Keratinocyte (primary cell): ENCODE measurements at regions not wholly inside any gene's neighbourhood (a gene's known extent, or its start where the extent isn't known, plus 50 kb on each side); places are given as distances from the start of the nearest gene placed in this dataset.

Source experiments
- DNase-seq: peaks from one replicate; pipeline ENCODE4 v3.0.0-alpha.2; 2011; ENCODE audit warnings: low read depth, missing footprints, low spot score
- FAIRE-seq: peaks from 2 replicates; lab custom pipeline; 2011; peaks lifted over from hg19 to GRCh38; lab: Jason Lieb, UNC
- H2AFZ ChIP-seq: 2 replicates; pipeline ENCODE4 v1.6.0; 2012; ENCODE audit warnings: low read length, control low read depth, inconsistent platforms; ENCODE audit not compliant: control insufficient read depth
- H3K27ac ChIP-seq: 2 replicates; pipeline ENCODE4 v1.5.1; 2011; ENCODE audit warnings: low read length; ENCODE audit not compliant: control insufficient read depth, insufficient read depth
- H3K27me3 ChIP-seq: 3 replicates; pipeline ENCODE4 v1.6.0; 2011; ENCODE audit warnings: low read length; ENCODE audit not compliant: control insufficient read depth, insufficient read depth; ENCODE audit errors: extremely low read depth
- H3K36me3 ChIP-seq, 2 experiments: 2 replicates in 1 of 2; 3 replicates in 1 of 2; pipeline ENCODE4 v1.5.1; 2011; ENCODE audit warnings: low read length in 2 of 2, mild to moderate bottlenecking in 1 of 2; ENCODE audit not compliant: control insufficient read depth in 2 of 2, insufficient read depth in 2 of 2; ENCODE audit errors: extremely low read depth in 1 of 2
- H3K4me1 ChIP-seq: 3 replicates; pipeline ENCODE4 v1.5.1; 2011; ENCODE audit warnings: low read length; ENCODE audit not compliant: control insufficient read depth, insufficient read depth; ENCODE audit errors: extremely low read depth
- H3K4me2 ChIP-seq: 3 replicates; pipeline ENCODE4 v1.6.0; 2011; ENCODE audit warnings: low read depth, low read length; ENCODE audit not compliant: control insufficient read depth, insufficient read depth; ENCODE audit errors: extremely low read depth
- H3K4me3 ChIP-seq, 3 experiments: fragments of 200-600 bp in 1 of 3; sonication (generic) in 1 of 3; 2 replicates in 2 of 3; 3 replicates in 1 of 3; pipeline ENCODE4 v1.5.1; 2011 to 2016; ENCODE audit warnings: low read length in 3 of 3, mild to moderate bottlenecking in 3 of 3, control low read depth in 2 of 3, inconsistent platforms in 1 of 3, low read depth in 1 of 3, mixed read lengths in 1 of 3, mixed run types in 1 of 3, moderate library complexity in 1 of 3; ENCODE audit not compliant: control insufficient read depth in 2 of 3, insufficient read depth in 2 of 3; ENCODE audit errors: extremely low read depth in 1 of 3
- H3K79me2 ChIP-seq: 2 replicates; pipeline ENCODE4 v1.6.0; 2012; ENCODE audit warnings: low read length; ENCODE audit not compliant: control insufficient read depth, insufficient read depth
- H3K9ac ChIP-seq: 3 replicates; pipeline ENCODE4 v1.6.0; 2011; ENCODE audit warnings: low read length; ENCODE audit not compliant: control insufficient read depth, insufficient read depth; ENCODE audit errors: extremely low read depth
- H3K9me1 ChIP-seq: 3 replicates; pipeline ENCODE4 v1.6.0; 2011; ENCODE audit warnings: low read length; ENCODE audit not compliant: control insufficient read depth, insufficient read depth; ENCODE audit errors: extremely low read depth
- H3K9me3 ChIP-seq: 2 replicates; pipeline ENCODE4 v1.5.1; 2012; ENCODE audit warnings: low read depth, low read length; ENCODE audit not compliant: control insufficient read depth
- H4K20me1 ChIP-seq: 3 replicates; pipeline ENCODE4 v1.6.0; 2011; ENCODE audit warnings: low read length; ENCODE audit not compliant: control insufficient read depth, insufficient read depth; ENCODE audit errors: extremely low read depth
- EZH2 ChIP-seq: IDR thresholded peaks from one replicate; pipeline ENCODE4 v1.6.1; 2012; ENCODE audit warnings: inconsistent platforms, mild to moderate bottlenecking, low read length, moderate library complexity
- dilution Hi-C: fragments of 300-500 bp; cut with MboI; formaldehyde crosslinking; loops from one replicate; pipeline ENCODE4 v1.7.0; 2020; ENCODE audit warnings: low sequenced_read_pairs; ENCODE audit not compliant: extremely low pct_ligation_motif_present
- TF ChIP-seq, protein P1 (sequence below), 3 experiments: IDR thresholded peaks in 1 of 3; conservative IDR thresholded peaks in 1 of 3; optimal IDR thresholded peaks in 1 of 3; 2 replicates in 2 of 3; 3 replicates in 1 of 3; pipeline versions ENCODE3 to v1.5.1; 2011; ENCODE audit warnings: low read length in 3 of 3, mild to moderate bottlenecking in 3 of 3, moderate library complexity in 2 of 3, control low read depth in 1 of 3, inconsistent platforms in 1 of 3; ENCODE audit not compliant: insufficient read depth in 2 of 3; ENCODE audit errors: extremely low read depth in 1 of 3

DNA sequence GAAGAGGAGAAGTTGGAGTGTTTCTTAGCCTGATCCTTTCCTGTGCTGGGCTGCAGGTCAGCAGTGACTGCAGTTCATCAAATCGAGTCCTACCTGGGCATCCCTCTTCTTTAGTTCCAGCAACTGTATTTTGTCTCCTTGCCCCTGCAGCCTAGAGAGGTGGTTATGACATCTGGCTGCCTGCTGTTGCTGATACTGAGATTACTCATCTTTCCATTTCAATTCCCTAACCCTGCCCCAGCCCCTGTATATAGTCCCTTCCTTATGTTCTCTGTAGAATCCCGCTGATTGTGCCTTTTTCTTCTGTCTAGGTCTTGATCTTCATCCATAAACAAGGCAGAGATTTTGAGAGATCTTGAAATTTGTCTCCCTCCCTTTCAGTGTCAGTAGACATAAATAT is 393.3 kb downstream of the EDEM1 start:
- Histone ChIP-seq H3K9ac (no peak overlapping the region), H3K4me1 (no peaks in the 10 kb centered on the region), H2AFZ (no peak overlapping the region), H4K20me1 (no peaks in the 10 kb centered on the region), H3K9me3 (no peaks in the 10 kb centered on the region), H3K9me1 (no peaks in the 10 kb centered on the region), H3K27me3 (no peaks in the 10 kb centered on the region), H3K79me2 (no peaks in the 10 kb centered on the region), H3K4me2 (no peak overlapping the region), H3K36me3 (no peaks in the 10 kb centered on the region), H3K4me3 (no peak overlapping the region), H3K27ac (no peak overlapping the region)
- TF ChIP-seq, protein P1, sequence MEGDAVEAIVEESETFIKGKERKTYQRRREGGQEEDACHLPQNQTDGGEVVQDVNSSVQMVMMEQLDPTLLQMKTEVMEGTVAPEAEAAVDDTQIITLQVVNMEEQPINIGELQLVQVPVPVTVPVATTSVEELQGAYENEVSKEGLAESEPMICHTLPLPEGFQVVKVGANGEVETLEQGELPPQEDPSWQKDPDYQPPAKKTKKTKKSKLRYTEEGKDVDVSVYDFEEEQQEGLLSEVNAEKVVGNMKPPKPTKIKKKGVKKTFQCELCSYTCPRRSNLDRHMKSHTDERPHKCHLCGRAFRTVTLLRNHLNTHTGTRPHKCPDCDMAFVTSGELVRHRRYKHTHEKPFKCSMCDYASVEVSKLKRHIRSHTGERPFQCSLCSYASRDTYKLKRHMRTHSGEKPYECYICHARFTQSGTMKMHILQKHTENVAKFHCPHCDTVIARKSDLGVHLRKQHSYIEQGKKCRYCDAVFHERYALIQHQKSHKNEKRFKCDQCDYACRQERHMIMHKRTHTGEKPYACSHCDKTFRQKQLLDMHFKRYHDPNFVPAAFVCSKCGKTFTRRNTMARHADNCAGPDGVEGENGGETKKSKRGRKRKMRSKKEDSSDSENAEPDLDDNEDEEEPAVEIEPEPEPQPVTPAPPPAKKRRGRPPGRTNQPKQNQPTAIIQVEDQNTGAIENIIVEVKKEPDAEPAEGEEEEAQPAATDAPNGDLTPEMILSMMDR (optimal IDR thresholded peaks at IDR 0.05 in 1 of 3, IDR thresholded peaks at IDR 0.05 in 1 of 3, conservative IDR thresholded peaks at IDR 0.05 in 1 of 3; ENCODE audit: extremely low read depth in 1 of 3, insufficient read depth in 2 of 3, low read length in 3 of 3): no peak
- TF ChIP-seq EZH2: no peak
- DNase-seq (no peak), FAIRE-seq (no peak)
- dilution Hi-C loops: no loop called here

DNA sequence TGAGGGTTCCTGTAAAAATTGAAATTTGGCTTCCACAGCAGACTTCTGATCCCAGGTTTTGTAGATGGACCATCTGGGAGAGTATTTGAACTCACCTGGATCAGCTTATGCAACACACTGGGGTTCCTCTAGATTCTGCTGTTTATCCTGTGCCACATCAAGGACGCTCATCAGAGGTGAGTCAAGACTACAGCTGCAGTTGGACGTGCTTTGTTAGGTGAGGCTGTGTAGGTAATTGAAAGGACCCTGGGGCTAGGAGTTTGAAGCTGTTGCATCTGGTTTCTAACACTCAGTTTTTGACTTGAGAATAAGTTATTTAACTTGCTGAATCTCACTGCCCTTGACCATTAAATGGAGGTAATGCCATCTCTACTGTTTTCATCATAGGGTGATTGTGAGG is 394.2 kb downstream of the EDEM1 start:
- no peak for FAIRE-seq
- TF ChIP-seq, protein P1 (optimal IDR thresholded peaks at IDR 0.05 in 1 of 3, IDR thresholded peaks at IDR 0.05 in 1 of 3, conservative IDR thresholded peaks at IDR 0.05 in 1 of 3; ENCODE audit: extremely low read depth in 1 of 3, insufficient read depth in 2 of 3, low read length in 3 of 3): no peak
- no peak for TF ChIP-seq EZH2
- dilution Hi-C loops: no loop called here

More for the DNA sequence above, 394.2 kb downstream of the EDEM1 start:
- Histone ChIP-seq H3K4me1 (no peaks in the 10 kb centered on the region), H4K20me1 (no peaks in the 10 kb centered on the region), H3K4me3 (no peak overlapping the region), H3K4me2 (no peak overlapping the region), H3K9ac (no peak overlapping the region), H3K79me2 (no peaks in the 10 kb centered on the region), H3K9me1 (no peaks in the 10 kb centered on the region), H3K36me3 (no peaks in the 10 kb centered on the region), H3K27me3 (no peaks in the 10 kb centered on the region), H3K9me3 (no peaks in the 10 kb centered on the region), H3K27ac (no peak overlapping the region), H2AFZ (no peak overlapping the region)
- no peak for DNase-seq
